Subcutaneous abdominal adipose tissue (tissue), 5 donors: ENCODE measurements at regions not wholly inside any gene's neighbourhood (a gene's known extent, or its start where the extent isn't known, plus 50 kb on each side); places are given as distances from the start of the nearest gene placed in this dataset.

Experiments used
- H3K27ac ChIP-seq: one replicate; pipeline ENCODE4 v1.7.0; 2013; ENCODE audit warnings: low read depth, mild to moderate bottlenecking, inconsistent platforms, low read length, moderate library complexity
- H3K27me3 ChIP-seq, 5 donors: one replicate each; pipeline ENCODE4 v1.7.0; 2013; ENCODE audit warnings: low read length in 5 of 5, inconsistent platforms in 1 of 5; ENCODE audit not compliant: control insufficient read depth in 5 of 5, insufficient read depth in 4 of 5
- H3K36me3 ChIP-seq, 5 donors: one replicate each; pipeline ENCODE4 v1.7.0; 2013; ENCODE audit warnings: low read length in 5 of 5; ENCODE audit not compliant: control insufficient read depth in 5 of 5, insufficient read depth in 5 of 5
- H3K4me1 ChIP-seq, 5 donors: one replicate each; pipeline ENCODE4 v1.7.0; 2013; ENCODE audit warnings: low read length in 5 of 5, mild to moderate bottlenecking in 3 of 5, moderate library complexity in 1 of 5; ENCODE audit not compliant: control insufficient read depth in 5 of 5, insufficient read depth in 5 of 5
- H3K4me3 ChIP-seq, 5 donors: one replicate each; pipeline ENCODE4 v1.7.0; 2013; ENCODE audit warnings: low read length in 5 of 5, low read depth in 1 of 5
- H3K9ac ChIP-seq, 5 donors: one replicate each; pipeline ENCODE4 v1.7.0; 2013; ENCODE audit warnings: low read length in 5 of 5, mild to moderate bottlenecking in 4 of 5, moderate library complexity in 3 of 5
- H3K9me3 ChIP-seq, 5 donors: one replicate each; pipeline ENCODE4 v1.7.0; 2013; ENCODE audit warnings: low read length in 5 of 5; ENCODE audit not compliant: control insufficient read depth in 5 of 5
- donor health status: healthy.
- donor health status: healthy.
- donor health status: healthy.
- donor health status: healthy.
- donor health status: healthy.

- Histone ChIP-seq H3K27ac (no peak overlapping the region), H3K9ac (no peak overlapping the region), H3K27me3 (no peaks in the 10 kb centered on the region), H3K9me3 (peaks cover 0 to 5% (median 2%) of the 10 kb centered on the region in 5 donors), H3K36me3 (no peaks in the 10 kb centered on the region), H3K4me3 (no peak overlapping the region), H3K4me1 (no peaks in the 10 kb centered on the region)
Measured at GRCh38 chr13:95352486-95352885, 51.2 kb upstream of the ABCC4 start.

- no peaks in the 10 kb centered on the region for H3K36me3 ChIP-seq
- no peaks in the 10 kb centered on the region for H3K27me3 ChIP-seq
- H3K4me1 ChIP-seq: no peaks in the 10 kb centered on the region
- no peak overlapping the region for H3K9ac ChIP-seq
- no peak overlapping the region for H3K4me3 ChIP-seq
- peaks cover 0 to 5% (median 2%) of the 10 kb centered on the region in 5 donors for H3K9me3 ChIP-seq
- H3K27ac ChIP-seq: no peak overlapping the region
Measured at GRCh38 chr13:95354156-95354555, 52.9 kb upstream of the ABCC4 start.

- H3K4me3 ChIP-seq: no peak overlapping the region
- H3K9ac ChIP-seq: no peak overlapping the region
- no peak overlapping the region for H3K27ac ChIP-seq
Measured at GRCh38 chr13:95354680-95355487, 53.6 kb upstream of the ABCC4 start.

GRCh38 chr13:95355494-95355893, 54.2 kb upstream of the ABCC4 start:
- H3K36me3 ChIP-seq: no peaks in the 10 kb centered on the region
- H3K9me3 ChIP-seq: peaks cover 0 to 5% (median 2%) of the 10 kb centered on the region in 5 donors
- no peak overlapping the region for H3K9ac ChIP-seq
- H3K4me1 ChIP-seq: no peaks in the 10 kb centered on the region
- H3K27ac ChIP-seq: no peak overlapping the region
- no peaks in the 10 kb centered on the region for H3K27me3 ChIP-seq
- no peak overlapping the region for H3K4me3 ChIP-seq

More at GRCh38 chr13:95354680-95355487, 53.6 kb upstream of the ABCC4 start:
- Histone ChIP-seq H3K27me3 (no peaks in the 10 kb centered on the region), H3K4me1 (no peaks in the 10 kb centered on the region), H3K9me3 (peaks cover 0 to 5% (median 2%) of the 10 kb centered on the region in 5 donors), H3K36me3 (no peaks in the 10 kb centered on the region)

GRCh38 chr13:95356916-95357315, 55.7 kb upstream of the ABCC4 start:
- no peak overlapping the region for H3K9ac ChIP-seq
- H3K27me3 ChIP-seq: no peaks in the 10 kb centered on the region
- H3K4me1 ChIP-seq: no peaks in the 10 kb centered on the region
- no peak overlapping the region for H3K4me3 ChIP-seq
- no peak overlapping the region for H3K27ac ChIP-seq
- H3K36me3 ChIP-seq: no peaks in the 10 kb centered on the region
- peaks cover 0 to 5% (median 2%) of the 10 kb centered on the region in 5 donors for H3K9me3 ChIP-seq

GRCh38 chr13:95357875-95358274, 56.6 kb upstream of the ABCC4 start:
- H3K9me3 ChIP-seq: peaks cover 0 to 5% (median 2%) of the 10 kb centered on the region in 5 donors
- no peaks in the 10 kb centered on the region for H3K4me1 ChIP-seq
- H3K27me3 ChIP-seq: no peaks in the 10 kb centered on the region
- no peak overlapping the region for H3K4me3 ChIP-seq
- H3K9ac ChIP-seq: no peak overlapping the region
- H3K36me3 ChIP-seq: no peaks in the 10 kb centered on the region
- H3K27ac ChIP-seq: no peak overlapping the region

- no peak overlapping the region for H3K27ac ChIP-seq
- no peaks in the 10 kb centered on the region for H3K36me3 ChIP-seq
- H3K27me3 ChIP-seq: no peaks in the 10 kb centered on the region
- peaks cover 2 to 9% (median 3%) of the 10 kb centered on the region in 5 donors for H3K9me3 ChIP-seq
- no peak overlapping the region for H3K4me3 ChIP-seq
- no peak overlapping the region for H3K9ac ChIP-seq
- H3K4me1 ChIP-seq: no peaks in the 10 kb centered on the region
Measured at GRCh38 chr13:95360052-95360451, 58.8 kb upstream of the ABCC4 start.

GRCh38 chr13:95360464-95361097, 59.3 kb upstream of the ABCC4 start:
- no peaks in the 10 kb centered on the region for H3K27me3 ChIP-seq
- no peak overlapping the region for H3K9ac ChIP-seq

GRCh38 chr13:95361686-95362085, 60.4 kb upstream of the ABCC4 start:
- peaks cover 2 to 8% (median 3%) of the 10 kb centered on the region in 5 donors for H3K9me3 ChIP-seq
- H3K9ac ChIP-seq: no peak overlapping the region

More at GRCh38 chr13:95360464-95361097, 59.3 kb upstream of the ABCC4 start:
- Histone ChIP-seq H3K4me1 (no peaks in the 10 kb centered on the region), H3K36me3 (no peaks in the 10 kb centered on the region), H3K4me3 (no peak overlapping the region), H3K9me3 (peaks cover 2 to 9% (median 3%) of the 10 kb centered on the region in 5 donors), H3K27ac (no peak overlapping the region)

GRCh38 chr13:95362666-95363065, 61.4 kb upstream of the ABCC4 start:
- Histone ChIP-seq H3K9me3 (peaks cover 0 to 5% (median 3%) of the 10 kb centered on the region in 5 donors), H3K27me3 (no peaks in the 10 kb centered on the region), H3K27ac (no peak overlapping the region), H3K4me3 (no peak overlapping the region), H3K4me1 (no peaks in the 10 kb centered on the region), H3K36me3 (no peaks in the 10 kb centered on the region), H3K9ac (no peak overlapping the region)

More at GRCh38 chr13:95361686-95362085, 60.4 kb upstream of the ABCC4 start:
- H3K36me3 ChIP-seq: no peaks in the 10 kb centered on the region
- no peaks in the 10 kb centered on the region for H3K4me1 ChIP-seq
- no peaks in the 10 kb centered on the region for H3K27me3 ChIP-seq
- H3K4me3 ChIP-seq: no peak overlapping the region
- H3K27ac ChIP-seq: no peak overlapping the region
